ENCODE measurements at regions not wholly inside any gene's neighbourhood (a gene's known extent, or its start where the extent isn't known, plus 50 kb on each side); places are given as distances from the start of the nearest gene placed in this dataset.
"Not testable (repeated sequence)": the region's sequence is repeated elsewhere in the genome, so short reads cannot be mapped to it uniquely, and the experiment has no call there.

DNA sequence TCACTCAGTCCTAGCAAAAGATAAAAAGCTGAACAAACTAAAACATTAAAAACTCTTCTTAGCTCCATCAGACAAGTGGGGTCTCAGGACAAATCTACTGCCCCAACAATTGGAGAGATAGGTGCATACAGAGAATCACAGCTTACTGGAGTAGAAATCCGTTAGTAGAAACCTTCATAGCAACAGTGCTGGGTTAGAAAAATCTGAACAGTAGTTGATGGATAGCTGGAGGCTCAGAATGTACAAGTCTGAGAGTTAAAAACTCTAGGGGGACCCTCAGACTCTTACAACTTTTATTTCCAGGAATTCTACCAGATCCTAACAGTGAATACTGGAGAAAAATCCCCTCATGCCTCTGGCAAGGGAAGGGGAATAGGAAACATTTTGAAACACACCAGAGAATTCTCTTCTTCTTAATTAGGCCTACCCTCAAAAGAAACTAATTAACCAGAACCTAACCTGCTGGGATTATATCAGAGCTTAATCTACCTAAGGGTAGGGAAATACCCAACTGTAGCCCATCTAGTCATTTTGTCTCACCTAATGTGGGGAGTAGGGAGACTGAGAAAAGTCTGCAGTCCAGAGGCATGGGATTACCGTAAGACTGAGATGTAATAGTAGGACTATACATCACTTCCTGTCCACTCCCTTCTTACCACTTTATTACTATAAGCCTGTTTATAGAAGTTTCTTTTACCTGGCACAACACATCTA lies 165.0 kb upstream of the CTSO start:
- FAIRE-seq (no peak), DNase-seq (ENCODE audit: insufficient read length, low spot score) (no peak)
- TF ChIP-seq, protein P1, sequence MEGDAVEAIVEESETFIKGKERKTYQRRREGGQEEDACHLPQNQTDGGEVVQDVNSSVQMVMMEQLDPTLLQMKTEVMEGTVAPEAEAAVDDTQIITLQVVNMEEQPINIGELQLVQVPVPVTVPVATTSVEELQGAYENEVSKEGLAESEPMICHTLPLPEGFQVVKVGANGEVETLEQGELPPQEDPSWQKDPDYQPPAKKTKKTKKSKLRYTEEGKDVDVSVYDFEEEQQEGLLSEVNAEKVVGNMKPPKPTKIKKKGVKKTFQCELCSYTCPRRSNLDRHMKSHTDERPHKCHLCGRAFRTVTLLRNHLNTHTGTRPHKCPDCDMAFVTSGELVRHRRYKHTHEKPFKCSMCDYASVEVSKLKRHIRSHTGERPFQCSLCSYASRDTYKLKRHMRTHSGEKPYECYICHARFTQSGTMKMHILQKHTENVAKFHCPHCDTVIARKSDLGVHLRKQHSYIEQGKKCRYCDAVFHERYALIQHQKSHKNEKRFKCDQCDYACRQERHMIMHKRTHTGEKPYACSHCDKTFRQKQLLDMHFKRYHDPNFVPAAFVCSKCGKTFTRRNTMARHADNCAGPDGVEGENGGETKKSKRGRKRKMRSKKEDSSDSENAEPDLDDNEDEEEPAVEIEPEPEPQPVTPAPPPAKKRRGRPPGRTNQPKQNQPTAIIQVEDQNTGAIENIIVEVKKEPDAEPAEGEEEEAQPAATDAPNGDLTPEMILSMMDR (IDR thresholded peaks at IDR 0.05; ENCODE audit: insufficient read depth, missing control alignments), result no peak

- FAIRE-seq (no peak), DNase-seq (ENCODE audit: insufficient read length, low spot score) (no peak)
- TF ChIP-seq, protein P1 (IDR thresholded peaks at IDR 0.05; ENCODE audit: insufficient read depth, missing control alignments), result no peak
Observed at GRCh38 chr4:156117743-156118142, 164.1 kb upstream of the CTSO start.

DNA sequence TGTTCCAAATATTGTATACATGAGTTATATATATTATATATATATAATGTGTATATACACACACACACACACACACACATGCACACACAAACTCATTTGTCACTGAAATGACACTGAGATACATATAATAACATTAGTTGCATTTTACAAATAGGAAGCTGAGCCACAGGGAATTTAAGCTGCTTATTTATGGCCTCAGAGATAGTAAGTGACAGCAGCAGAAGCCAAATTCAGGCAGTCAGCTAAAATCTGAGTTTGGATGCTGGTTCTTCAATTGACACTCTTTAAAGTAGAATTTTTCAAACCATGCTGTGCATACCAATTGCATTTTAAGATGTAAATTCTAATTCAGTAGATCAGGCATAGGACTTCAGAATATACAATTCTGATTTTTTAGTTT lies 163.3 kb upstream of the CTSO start:
- no peak for FAIRE-seq
- TF ChIP-seq, protein P1 (IDR thresholded peaks at IDR 0.05; ENCODE audit: insufficient read depth, missing control alignments), result no peak

GRCh38 chr4:156113138-156113765 lies 159.6 kb upstream of the CTSO start:
- TF ChIP-seq, protein P1 (IDR thresholded peaks at IDR 0.05; ENCODE audit: insufficient read depth, missing control alignments), result peak; percentile 43
- FAIRE-seq (no peak), DNase-seq (ENCODE audit: insufficient read length, low spot score) (no peak)

More for the DNA sequence above, 163.3 kb upstream of the CTSO start:
- DNase-seq (ENCODE audit: insufficient read length, low spot score), result no peak

- FAIRE-seq (no peak), DNase-seq (ENCODE audit: insufficient read length, low spot score) (no peak)
- TF ChIP-seq, protein P1 (IDR thresholded peaks at IDR 0.05; ENCODE audit: insufficient read depth, missing control alignments), result no peak
Observed at GRCh38 chr4:156111686-156112085, 158.0 kb upstream of the CTSO start.

DNA sequence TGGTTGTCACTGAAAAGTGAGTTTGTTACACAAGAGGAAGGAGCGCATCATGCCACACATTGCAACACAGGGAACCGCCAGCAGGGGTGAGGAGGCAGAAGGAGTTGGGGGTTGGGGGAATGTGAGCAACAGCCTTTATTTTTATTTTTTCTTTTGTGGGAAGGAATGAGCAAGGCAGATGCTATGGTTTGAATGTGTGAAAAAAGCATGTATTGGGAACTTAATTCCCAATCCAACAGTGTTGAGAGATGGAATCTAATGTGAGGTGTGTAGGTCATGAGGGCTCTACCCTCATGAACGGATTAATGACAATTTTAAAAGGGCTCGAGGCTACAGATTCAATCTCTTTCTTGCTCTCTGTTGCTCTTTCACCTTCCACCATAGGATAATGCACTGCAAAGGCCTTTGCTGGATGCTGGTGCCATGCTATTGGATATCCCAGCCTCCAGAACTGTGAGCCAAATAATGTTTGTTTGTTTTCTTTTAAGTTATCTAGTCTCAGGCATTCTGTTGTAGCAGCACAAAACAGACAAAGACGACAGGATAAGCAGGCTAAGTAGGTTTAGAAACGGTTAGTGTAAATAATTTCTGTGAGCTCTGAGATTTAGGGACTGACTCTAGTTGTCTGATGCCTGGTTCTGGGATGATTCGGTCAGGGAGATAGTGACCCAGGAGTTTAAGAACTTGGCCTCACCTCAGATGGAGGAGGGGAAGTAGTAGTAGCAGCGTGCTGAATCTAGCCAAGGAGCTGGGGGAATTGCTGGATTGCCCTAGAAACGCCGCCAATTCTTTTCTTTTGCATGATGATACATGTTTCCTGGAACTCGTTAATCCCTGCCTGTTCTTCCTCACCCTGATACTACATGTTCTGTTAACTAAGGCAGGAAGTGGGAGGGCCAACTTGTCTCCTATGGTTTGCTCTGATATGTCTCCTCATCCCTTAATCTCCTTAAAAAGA lies 156.6 kb upstream of the CTSO start:
- TF ChIP-seq, protein P1 (IDR thresholded peaks at IDR 0.05; ENCODE audit: insufficient read depth, missing control alignments), result no peak
- no peak for DNase-seq (ENCODE audit: insufficient read length, low spot score)
- no peak for FAIRE-seq

DNA sequence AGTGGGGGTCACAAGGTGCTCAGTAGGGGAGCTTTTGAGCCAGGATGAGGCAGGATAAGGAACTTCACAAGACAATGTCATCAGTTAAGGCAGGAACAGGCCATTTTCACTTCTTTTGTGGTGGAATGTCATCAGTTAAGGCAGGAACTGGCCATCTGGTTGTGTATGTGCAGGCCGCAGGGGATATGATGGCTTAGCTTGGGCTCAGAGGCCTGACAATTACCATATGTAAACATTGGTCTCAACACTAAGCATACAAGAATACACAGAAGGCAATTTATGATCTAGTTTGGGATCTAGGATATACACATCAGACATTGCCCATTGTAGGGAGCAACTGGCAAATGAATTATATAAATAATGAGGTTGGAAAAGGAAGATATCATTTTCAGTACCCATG lies 155.4 kb upstream of the CTSO start:
- not testable (repeated sequence) for FAIRE-seq; DNase-seq (ENCODE audit: insufficient read length, low spot score)
